H1 (cell line): ENCODE measurements at regions not wholly inside any gene's neighbourhood (a gene's known extent, or its start where the extent isn't known, plus 50 kb on each side); places are given as distances from the start of the nearest gene placed in this dataset.

Source experiments
- EP300 ChIP-seq, 2 experiments: IDR thresholded peaks; 1 replicate in 1 of 2; 2 replicates in 1 of 2; pipeline ENCODE4 v1.6.1; 2011 to 2012; ENCODE audit warnings: low read depth in 2 of 2, low read length in 2 of 2, mild to moderate bottlenecking in 2 of 2, borderline replicate concordance in 1 of 2, inconsistent platforms in 1 of 2, moderate library complexity in 1 of 2
- EZH2 ChIP-seq: fragments of 200-600 bp; sonication (generic); IDR thresholded peaks from 2 replicates; pipeline ENCODE4 v1.7.1; 2012; ENCODE audit warnings: low read depth, mild to moderate bottlenecking, moderate library complexity, low read length, inconsistent platforms; ENCODE audit not compliant: severe bottlenecking
- POLR2A ChIP-seq, 2 experiments: IDR thresholded peaks; 1 replicate in 1 of 2; 2 replicates in 1 of 2; pipeline ENCODE4 v1.6.1; 2011; ENCODE audit warnings: low read depth in 2 of 2, low read length in 2 of 2, mild to moderate bottlenecking in 2 of 2; ENCODE audit errors: control extremely low read depth in 1 of 2
- POLR2AphosphoS5 ChIP-seq: IDR thresholded peaks from 2 replicates; pipeline ENCODE4 v1.6.1; 2011; ENCODE audit warnings: low read depth, low read length
- RAD21 ChIP-seq, 2 experiments: IDR thresholded peaks in 1 of 2; conservative IDR thresholded peaks in 1 of 2; 2 replicates each; pipeline ENCODE4 v1.6.1; 2011; ENCODE audit warnings: low read depth in 2 of 2, low read length in 2 of 2, improper control_type of control experiment in 1 of 2, inconsistent platforms in 1 of 2, mild to moderate bottlenecking in 1 of 2, moderate library complexity in 1 of 2
- TAF1 ChIP-seq: IDR thresholded peaks from 2 replicates; pipeline ENCODE4 v1.6.1; 2011; ENCODE audit warnings: mild to moderate bottlenecking, low read depth, low read length
- ZNF274 ChIP-seq: IDR thresholded peaks from 2 replicates; pipeline ENCODE4 v1.7.0; 2012; ENCODE audit warnings: low read length, borderline replicate concordance; ENCODE audit errors: extremely low read depth
- TF ChIP-seq, protein P1 (sequence below), 3 experiments: IDR thresholded peaks; 1 replicate in 2 of 3; 2 replicates in 1 of 3; pipeline versions ENCODE4 v1.5.1 to v1.6.1; 2011; ENCODE audit warnings: low read length in 3 of 3, mild to moderate bottlenecking in 3 of 3, inconsistent platforms in 2 of 3, low read depth in 1 of 3, moderate library complexity in 1 of 3; ENCODE audit not compliant: insufficient read depth in 1 of 3; ENCODE audit errors: control extremely low read depth in 1 of 3

- no peak for TF ChIP-seq RAD21 (IDR thresholded peaks at IDR 0.05 in 1 of 2, conservative IDR thresholded peaks at IDR 0.05 in 1 of 2; ENCODE audit: low read depth in 2 of 2, low read length in 2 of 2)
- TF ChIP-seq POLR2AphosphoS5 = no peak
- TF ChIP-seq, protein P1, sequence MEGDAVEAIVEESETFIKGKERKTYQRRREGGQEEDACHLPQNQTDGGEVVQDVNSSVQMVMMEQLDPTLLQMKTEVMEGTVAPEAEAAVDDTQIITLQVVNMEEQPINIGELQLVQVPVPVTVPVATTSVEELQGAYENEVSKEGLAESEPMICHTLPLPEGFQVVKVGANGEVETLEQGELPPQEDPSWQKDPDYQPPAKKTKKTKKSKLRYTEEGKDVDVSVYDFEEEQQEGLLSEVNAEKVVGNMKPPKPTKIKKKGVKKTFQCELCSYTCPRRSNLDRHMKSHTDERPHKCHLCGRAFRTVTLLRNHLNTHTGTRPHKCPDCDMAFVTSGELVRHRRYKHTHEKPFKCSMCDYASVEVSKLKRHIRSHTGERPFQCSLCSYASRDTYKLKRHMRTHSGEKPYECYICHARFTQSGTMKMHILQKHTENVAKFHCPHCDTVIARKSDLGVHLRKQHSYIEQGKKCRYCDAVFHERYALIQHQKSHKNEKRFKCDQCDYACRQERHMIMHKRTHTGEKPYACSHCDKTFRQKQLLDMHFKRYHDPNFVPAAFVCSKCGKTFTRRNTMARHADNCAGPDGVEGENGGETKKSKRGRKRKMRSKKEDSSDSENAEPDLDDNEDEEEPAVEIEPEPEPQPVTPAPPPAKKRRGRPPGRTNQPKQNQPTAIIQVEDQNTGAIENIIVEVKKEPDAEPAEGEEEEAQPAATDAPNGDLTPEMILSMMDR (IDR thresholded peaks at IDR 0.05; ENCODE audit: control extremely low read depth in 1 of 3, insufficient read depth in 1 of 3, low read depth in 1 of 3, low read length in 3 of 3) = no peak
- TF ChIP-seq POLR2A (IDR thresholded peaks at IDR 0.05; ENCODE audit: control extremely low read depth in 1 of 2, low read depth in 2 of 2, low read length in 2 of 2) = no peak
- TF ChIP-seq EP300 (IDR thresholded peaks at IDR 0.05; ENCODE audit: borderline replicate concordance in 1 of 2, low read depth in 2 of 2, low read length in 2 of 2) = no peak
- TF ChIP-seq EZH2 = no peak
- TF ChIP-seq TAF1 = no peak
- TF ChIP-seq ZNF274 = no peak
Measured at GRCh38 chrX:121649417-121649816, 602.0 kb downstream of the GLUD2 start.
